ENCODE measurements at regions not wholly inside any gene's neighbourhood (a gene's known extent, or its start where the extent isn't known, plus 50 kb on each side); places are given as distances from the start of the nearest gene placed in this dataset.

GRCh38 chr16:51461255-51461654 is 310.2 kb upstream of the SALL1 start:
- no peaks in the 10 kb centered on the region for H3K9me3 ChIP-seq
- H3K4me1 ChIP-seq, result no peaks in the 10 kb centered on the region
- TF ChIP-seq POLR2AphosphoS5 (IDR thresholded peaks at IDR 0.05) (no peak), POLR2A (IDR thresholded peaks at IDR 0.05) (no peak), CTCF (IDR thresholded peaks at IDR 0.05 in 8 of 11, conservative IDR thresholded peaks at IDR 0.05 in 3 of 11) (no peak)
- no peak overlapping the region for H3K27ac ChIP-seq
- H3K36me3 ChIP-seq, result no peaks in the 10 kb centered on the region
- WGBS, 5 donors, result 71 to 80% (median 74%) methylated on average over 4 of the region's 4 CpGs
- H3K4me3 ChIP-seq, result no peak overlapping the region
- intact Hi-C loops (cut with DNase I; ENCODE audit: low total_unique reads), result no loop called here
- no peak for DNase-seq
- no peaks in the 10 kb centered on the region for H3K27me3 ChIP-seq (replicated peaks in 1 of 7)

DNA sequence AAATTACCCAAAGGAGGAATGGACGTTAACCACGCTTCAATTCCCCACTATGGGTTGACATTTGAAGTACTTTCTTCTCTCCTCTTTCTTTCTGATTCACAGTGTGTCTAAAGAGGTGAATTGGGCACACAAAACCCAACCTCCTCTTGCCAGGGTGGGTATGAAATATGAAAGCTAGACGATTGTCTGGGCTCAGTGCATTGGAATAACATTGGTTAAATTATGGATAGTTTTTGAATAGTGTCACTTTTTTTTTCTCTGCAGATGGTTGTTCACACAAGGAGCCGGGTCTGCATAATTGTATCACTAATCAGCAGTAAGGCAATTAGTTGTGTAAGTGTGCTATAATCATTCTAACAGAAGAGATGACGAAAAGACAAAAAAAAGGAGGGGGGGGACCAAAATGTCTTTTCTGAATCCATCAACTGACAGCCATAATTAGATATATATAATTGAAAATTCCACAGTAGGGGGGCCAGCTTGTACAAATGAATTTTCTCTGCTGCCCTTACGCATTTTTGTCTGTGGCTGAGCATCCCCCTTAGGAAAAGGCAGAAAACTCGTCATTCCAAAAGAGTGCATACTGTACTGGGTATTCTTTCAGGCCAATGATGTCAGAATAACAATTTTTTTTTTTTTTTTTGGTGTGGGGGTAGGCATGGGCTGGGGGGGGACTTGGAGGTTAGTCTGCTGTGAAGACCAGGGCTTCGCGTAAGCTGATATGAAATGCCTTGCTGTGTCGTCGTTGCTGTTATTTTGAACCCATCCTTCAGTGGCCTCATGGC is 307.5 kb upstream of the SALL1 start:
- Histone ChIP-seq H3K36me3 (no peaks in the 10 kb centered on the region), H3K4me3 (no peak overlapping the region), H3K9me3 (no peaks in the 10 kb centered on the region), H3K27ac (no peak overlapping the region), H3K4me1 (no peaks in the 10 kb centered on the region), H3K27me3 (replicated peaks in 1 of 7) (no peaks in the 10 kb centered on the region)
- DNase-seq, result no peak
- intact Hi-C loops (cut with DNase I; ENCODE audit: low total_unique reads), result no loop called here
- TF ChIP-seq CTCF (IDR thresholded peaks at IDR 0.05 in 8 of 11, conservative IDR thresholded peaks at IDR 0.05 in 3 of 11), result no peak
- TF ChIP-seq POLR2A (IDR thresholded peaks at IDR 0.05), result no peak
- no peak for TF ChIP-seq POLR2AphosphoS5 (IDR thresholded peaks at IDR 0.05)
- 70 to 83% (median 77%) methylated on average over 11 of the region's 11 CpGs for WGBS, 5 donors

DNA sequence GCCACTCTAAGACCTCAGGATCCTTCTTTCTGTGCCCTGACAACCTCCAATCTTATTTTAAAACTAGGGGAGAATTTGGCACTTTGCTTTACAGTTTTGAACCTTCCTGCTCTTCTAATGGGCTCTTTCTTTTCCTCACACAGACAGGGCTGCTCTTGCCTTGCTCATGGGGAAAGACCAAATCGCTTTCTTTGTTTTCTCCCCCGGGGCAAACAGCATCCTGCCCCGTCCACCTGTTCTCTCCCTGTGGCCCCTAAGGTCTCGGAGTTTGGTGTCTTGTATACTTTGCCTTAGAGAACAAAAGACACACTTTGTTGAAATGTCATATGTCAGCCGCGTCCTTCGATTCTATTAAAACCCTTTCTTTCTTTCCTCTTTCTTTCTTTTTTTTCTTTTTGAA is 306.7 kb upstream of the SALL1 start:
- Histone ChIP-seq H3K4me1 (no peaks in the 10 kb centered on the region), H3K9me3 (no peaks in the 10 kb centered on the region), H3K27ac (no peak overlapping the region), H3K36me3 (no peaks in the 10 kb centered on the region), H3K27me3 (replicated peaks in 1 of 7) (no peaks in the 10 kb centered on the region), H3K4me3 (no peak overlapping the region)
- intact Hi-C loops (cut with DNase I; ENCODE audit: low total_unique reads), result no loop called here
- DNase-seq, result no peak
- WGBS, 5 donors, result 75 to 81% (median 80%) methylated on average over 7 of the region's 7 CpGs
- TF ChIP-seq POLR2A (IDR thresholded peaks at IDR 0.05) (no peak), CTCF (IDR thresholded peaks at IDR 0.05 in 8 of 11, conservative IDR thresholded peaks at IDR 0.05 in 3 of 11) (no peak)

DNA sequence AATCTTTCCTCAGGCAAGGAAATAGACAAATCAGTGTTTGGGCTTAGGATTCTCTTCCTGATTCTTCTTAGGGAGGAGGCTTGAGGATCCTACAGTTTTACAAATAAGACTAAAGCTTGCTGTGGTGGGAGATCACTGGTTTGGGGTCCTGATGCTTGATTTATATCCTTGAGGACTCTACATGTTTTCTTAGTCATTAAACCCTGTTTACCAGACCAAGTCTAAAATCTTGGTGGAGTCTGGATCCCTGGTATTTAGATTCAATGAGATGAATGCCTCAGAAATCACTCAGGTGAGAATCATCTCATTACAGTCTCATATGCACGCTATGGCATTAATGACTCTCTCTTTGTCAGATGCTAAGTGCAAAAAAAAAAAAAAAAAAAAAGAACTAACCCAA is 304.3 kb upstream of the SALL1 start:
- Histone ChIP-seq H3K27me3 (replicated peaks in 1 of 7) (no peaks in the 10 kb centered on the region), H3K9me3 (no peaks in the 10 kb centered on the region), H3K36me3 (no peaks in the 10 kb centered on the region), H3K4me3 (no peak overlapping the region), H3K4me1 (no peaks in the 10 kb centered on the region), H3K27ac (no peak overlapping the region)
- intact Hi-C loops (cut with DNase I; ENCODE audit: low total_unique reads), result no loop called here
- 74 to 83% (median 79%) methylated on average over 1 of the region's 1 CpG for WGBS, 5 donors
- no peak for DNase-seq
- TF ChIP-seq POLR2A (IDR thresholded peaks at IDR 0.05), result no peak
- no peak for TF ChIP-seq CTCF (IDR thresholded peaks at IDR 0.05 in 8 of 11, conservative IDR thresholded peaks at IDR 0.05 in 3 of 11)
- TF ChIP-seq POLR2AphosphoS5 (IDR thresholded peaks at IDR 0.05), result no peak
